ENCODE measurements at regions not wholly inside any gene's neighbourhood (a gene's known extent, or its start where the extent isn't known, plus 50 kb on each side); places are given as distances from the start of the nearest gene placed in this dataset.
"Not testable (repeated sequence)": the region's sequence is repeated elsewhere in the genome, so short reads cannot be mapped to it uniquely, and the experiment has no call there.

DNA sequence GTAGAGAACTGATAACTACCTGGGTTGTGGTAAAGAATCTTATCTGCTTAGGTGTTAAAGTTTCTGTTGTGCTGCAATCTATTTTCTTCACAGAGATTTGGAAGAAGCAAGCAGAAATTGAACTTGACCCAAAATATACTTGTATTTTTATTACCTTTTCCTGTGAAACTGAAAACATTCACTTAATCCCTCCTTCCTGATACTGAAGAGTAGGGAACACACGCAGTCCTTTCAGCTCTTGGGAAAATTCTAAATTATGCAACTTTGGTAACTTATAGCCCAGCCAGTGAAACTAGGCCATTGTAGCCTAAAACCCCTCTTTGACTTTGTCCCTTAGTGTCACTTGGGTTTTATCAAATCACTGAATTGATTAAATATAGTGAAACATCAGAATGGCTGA lies 128.4 kb upstream of the MEIS1 start:
- no peak for DNase-seq

- DNase-seq, result no peak
Observed at GRCh38 chr2:66305718-66306117, 129.2 kb upstream of the MEIS1 start.

DNA sequence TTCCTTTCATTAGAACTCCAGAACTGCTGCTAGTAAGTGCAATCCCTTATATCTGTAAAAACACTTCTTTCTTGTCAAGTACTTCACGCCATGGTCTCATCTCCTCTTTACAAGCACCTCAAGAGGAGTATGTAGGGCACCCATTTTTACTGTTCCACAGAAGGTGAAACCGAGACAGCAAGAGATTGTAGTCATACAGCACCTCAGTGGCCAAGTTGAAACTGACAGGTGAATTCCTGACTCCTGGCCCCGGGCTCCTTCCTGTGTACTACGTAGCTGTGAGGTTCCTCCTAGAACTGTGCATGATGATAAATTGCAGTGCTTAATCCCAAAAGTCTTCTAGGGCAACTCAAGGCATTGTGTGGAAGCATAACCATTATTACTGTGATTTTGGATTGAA lies 131.5 kb upstream of the MEIS1 start:
- DNase-seq, result no peak

GRCh38 chr2:66301767-66302140 lies 133.2 kb upstream of the MEIS1 start:
- DNase-seq, result no peak

GRCh38 chr2:66301022-66301766 lies 133.7 kb upstream of the MEIS1 start:
- DNase-seq, result no peak

GRCh38 chr2:66283787-66284186 lies 151.1 kb upstream of the MEIS1 start:
- DNase-seq, result no peak

DNA sequence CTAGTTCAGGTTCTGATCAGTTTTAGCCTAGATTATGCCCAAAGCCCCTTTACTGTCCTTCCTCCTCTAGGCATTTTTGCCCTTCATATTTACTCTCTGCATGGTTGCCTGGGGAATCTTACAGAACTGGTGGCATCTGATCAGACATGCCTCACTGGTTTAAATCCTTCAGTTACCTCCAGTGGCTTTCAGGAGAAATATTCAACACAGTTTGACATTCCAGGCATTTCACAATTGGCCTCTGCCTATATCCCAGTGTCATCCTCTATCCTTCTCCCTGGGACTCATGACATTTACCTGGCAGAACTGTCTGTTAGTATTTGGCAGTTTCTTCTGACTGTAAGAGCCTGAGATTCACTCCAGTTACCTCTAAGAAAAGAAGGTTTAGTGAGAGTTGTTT lies 152.9 kb upstream of the MEIS1 start:
- no peak for DNase-seq

GRCh38 chr2:66279024-66279423 lies 155.9 kb upstream of the MEIS1 start:
- no peak for DNase-seq

GRCh38 chr2:66275984-66276383 lies 158.9 kb upstream of the MEIS1 start:
- no peak for DNase-seq

- no peak for DNase-seq
Observed at GRCh38 chr2:66273933-66274490, 160.9 kb upstream of the MEIS1 start.

- DNase-seq, result no peak
Observed at GRCh38 chr2:66272751-66273150, 162.2 kb upstream of the MEIS1 start.

DNA sequence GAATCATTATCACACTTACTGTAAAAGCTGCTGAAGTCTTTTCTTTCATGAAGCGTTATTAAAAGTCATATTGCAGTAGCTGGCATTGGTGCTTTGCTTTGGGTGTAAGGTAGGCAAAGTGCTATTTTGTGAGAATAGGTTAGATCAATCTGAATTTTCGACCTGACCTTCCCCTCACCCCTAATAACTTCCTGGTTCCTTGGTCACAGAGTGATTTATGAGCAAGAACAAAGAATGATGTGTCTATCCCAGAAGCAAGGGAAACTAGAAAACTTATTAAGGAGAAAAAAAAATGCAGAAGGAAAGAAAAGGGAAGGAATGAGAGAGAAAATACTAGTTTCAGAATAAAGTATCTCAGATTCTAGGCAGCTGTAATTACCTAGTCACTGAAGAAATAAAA lies 163.1 kb upstream of the MEIS1 start:
- no peak for DNase-seq

DNA sequence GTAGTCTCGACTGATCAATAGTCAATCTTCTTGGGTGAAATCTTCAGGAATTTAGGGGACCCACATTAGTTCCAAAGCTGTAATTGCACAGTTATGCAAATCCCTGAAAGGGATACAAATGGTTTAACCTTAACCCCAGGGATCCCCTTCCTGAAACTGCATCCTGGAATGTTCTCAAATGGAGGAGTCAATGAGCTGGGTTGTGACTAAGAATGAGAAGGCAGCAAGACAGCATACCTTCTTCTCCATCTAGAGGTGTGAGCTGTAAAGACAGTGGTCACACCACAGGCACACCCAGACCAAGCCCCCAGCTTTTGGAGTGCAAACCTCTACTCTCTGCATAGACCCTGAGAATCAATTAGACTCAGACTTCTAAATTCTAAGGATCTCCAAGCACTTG lies 164.7 kb upstream of the MEIS1 start:
- DNase-seq, result no peak

- DNase-seq, result no peak
Observed at GRCh38 chr2:66269166-66269565, 165.8 kb upstream of the MEIS1 start.

- no peak for DNase-seq
Observed at GRCh38 chr2:66268756-66269155, 166.2 kb upstream of the MEIS1 start.

DNA sequence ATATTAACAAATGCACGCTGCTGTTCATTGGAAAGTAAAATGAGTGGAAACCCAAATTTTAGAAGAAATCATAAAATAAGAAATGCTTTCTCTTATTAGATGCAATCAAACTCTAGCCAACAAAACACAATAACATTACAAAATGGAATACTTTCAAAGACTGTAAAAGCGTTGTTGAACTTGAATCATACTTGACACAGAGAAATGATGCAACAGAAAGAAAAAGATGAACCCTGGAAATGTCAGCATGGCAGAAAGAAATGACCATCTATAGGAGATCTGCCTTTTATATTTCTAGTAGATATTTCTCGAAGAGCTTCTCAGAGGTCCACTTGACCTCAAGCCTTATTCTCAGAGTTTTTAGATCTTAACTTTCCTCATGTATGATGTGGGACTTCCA lies 170.6 kb upstream of the MEIS1 start:
- DNase-seq, result no peak

DNA sequence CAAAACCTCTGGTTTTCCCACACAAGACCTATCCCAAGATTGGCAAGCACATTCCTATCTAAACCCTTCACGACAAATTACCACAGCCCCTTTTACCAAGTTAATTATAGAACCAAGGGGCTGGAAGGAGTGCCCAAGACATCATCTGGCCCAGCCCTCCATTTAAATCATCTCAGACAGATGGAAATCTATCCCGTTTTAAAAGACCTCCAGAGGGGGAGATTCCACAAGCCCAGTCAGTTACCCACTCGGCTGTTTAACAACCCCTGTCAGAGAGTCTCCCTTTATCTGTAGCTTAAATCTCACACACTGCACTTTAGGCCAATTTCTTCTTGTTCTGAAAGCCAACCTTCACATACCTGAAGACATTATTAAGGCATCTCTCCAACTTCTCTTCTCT lies 179.1 kb upstream of the MEIS1 start:
- no peak for DNase-seq

GRCh38 chr2:66255136-66255535 lies 179.8 kb upstream of the MEIS1 start:
- DNase-seq, result no peak

DNA sequence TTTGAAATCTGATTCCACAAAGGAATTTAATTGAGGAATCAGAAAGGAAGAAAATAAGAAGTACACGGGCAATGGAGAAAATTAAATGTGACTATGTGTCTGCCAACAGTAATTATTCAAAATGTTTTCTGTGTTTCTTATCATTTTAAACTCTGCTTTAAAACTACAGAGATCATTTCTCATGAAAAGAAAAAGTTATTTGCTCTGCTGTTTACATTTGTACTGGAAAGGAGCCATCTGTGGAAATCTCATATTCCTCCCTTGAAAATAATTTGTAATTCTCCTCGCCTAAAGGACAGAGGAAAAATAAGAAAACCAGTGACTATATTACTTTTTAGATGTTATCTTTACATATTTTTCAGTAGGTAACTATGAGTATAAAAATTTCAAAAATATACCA lies 181.9 kb upstream of the MEIS1 start:
- no peak for DNase-seq

GRCh38 chr2:66252109-66252508 lies 182.8 kb upstream of the MEIS1 start:
- DNase-seq, result no peak

DNA sequence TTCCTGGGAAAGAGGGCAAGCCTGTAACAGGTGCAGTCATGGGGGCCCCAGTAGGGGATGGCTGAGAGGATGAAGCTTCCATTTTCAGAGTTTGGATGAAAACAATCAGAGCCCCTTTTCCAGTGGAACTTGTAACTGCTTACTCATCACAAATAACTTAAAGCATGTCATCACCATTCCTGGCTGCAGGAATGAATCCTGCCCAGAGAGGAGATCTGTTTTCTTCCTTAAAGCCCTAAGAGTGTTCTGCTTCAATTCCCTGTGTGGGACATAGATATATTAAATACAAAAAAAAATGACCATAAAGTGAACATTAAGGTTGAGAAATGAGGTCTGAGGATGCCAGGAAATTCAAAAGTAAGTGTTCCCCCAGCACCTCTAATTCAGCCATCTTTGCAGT lies 183.4 kb upstream of the MEIS1 start:
- DNase-seq, result no peak

DNA sequence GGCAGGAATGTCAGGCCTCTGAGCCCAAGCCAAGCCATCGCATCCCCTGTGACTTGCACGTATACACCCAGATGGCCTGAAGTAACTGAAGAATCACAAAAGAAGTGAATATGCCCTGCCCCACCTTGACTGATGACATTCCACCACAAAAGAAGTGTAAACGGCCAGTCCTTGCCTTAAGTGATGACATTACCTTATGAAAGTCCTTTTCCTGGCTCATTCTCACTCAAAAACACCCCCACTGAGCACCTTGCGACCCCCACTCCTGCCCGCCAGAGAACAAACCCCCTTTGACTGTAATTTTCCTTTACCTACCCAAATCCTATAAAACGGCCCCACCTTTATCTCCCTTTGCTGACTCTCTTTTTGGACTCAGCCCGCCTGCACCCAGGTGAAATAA lies 185.8 kb upstream of the MEIS1 start:
- DNase-seq, result not testable (repeated sequence)

GRCh38 chr2:66243809-66244208 lies 191.1 kb upstream of the MEIS1 start:
- DNase-seq, result not testable (repeated sequence)

- DNase-seq, result not testable (repeated sequence)
Observed at GRCh38 chr2:66242888-66243287, 192.0 kb upstream of the MEIS1 start.

Data from activated CD4-positive, alpha-beta T cell treated with anti-CD3 and anti-CD28 coated beads, Interleukin-2, amount 50 U/mL, for 48 hours (primary cell).